Gastroesophageal sphincter (tissue), 4 donors: ENCODE measurements at regions not wholly inside any gene's neighbourhood (a gene's known extent, or its start where the extent isn't known, plus 50 kb on each side); places are given as distances from the start of the nearest gene placed in this dataset.

ENCODE experiments used
- ATAC-seq: fragments of 150-250 bp; one replicate; pipeline ENCODE4 v1.9.1; 2016; ENCODE audit warnings: mild to moderate bottlenecking, moderate library complexity
- H3K27ac ChIP-seq, 4 donors: fragments of 200-600 bp; sonication (generic) in 3 of 4; 1 replicate in 3 of 4; 2 replicates in 1 of 4; pipeline ENCODE4 v1.5.1; 2016 to 2019
- H3K27me3 ChIP-seq: fragments of 200-600 bp; sonication (generic); one replicate; pipeline ENCODE4 v1.5.1; 2019
- H3K36me3 ChIP-seq, 2 donors: fragments of 200-600 bp; sonication (generic); one replicate each; pipeline ENCODE4 v1.5.1; 2019; ENCODE audit warnings: control low read depth in 1 of 2
- H3K4me1 ChIP-seq, 3 donors: fragments of 200-600 bp; sonication (generic); 1 replicate in 2 of 3; 2 replicates in 1 of 3; pipeline ENCODE4 v1.5.1; 2016 to 2019; ENCODE audit warnings: control low read depth in 2 of 3
- H3K4me3 ChIP-seq, 2 donors: fragments of 200-600 bp; sonication (generic); one replicate each; pipeline ENCODE4 v1.5.1; 2019; ENCODE audit warnings: mild to moderate bottlenecking in 1 of 2, moderate library complexity in 1 of 2
- H3K9me3 ChIP-seq, 3 donors: fragments of 200-600 bp; sonication (generic); one replicate each; pipeline ENCODE4 v1.5.1; 2017 to 2019; ENCODE audit warnings: control low read depth in 2 of 3
- CTCF ChIP-seq, 4 experiments: fragments of 200-600 bp in 2 of 4; fragments of 450-650 bp in 2 of 4; sonication (generic) in 1 of 4; IDR thresholded peaks; one replicate each; pipeline ENCODE4 v1.5.1; 2017 to 2019; ENCODE audit warnings: antibody characterized with exemption in 4 of 4, mild to moderate bottlenecking in 2 of 4, moderate library complexity in 2 of 4
- EP300 ChIP-seq: sonication (generic); formaldehyde crosslinking; IDR thresholded peaks from one replicate; pipeline ENCODE4 v1.6.1; 2017; ENCODE audit warnings: antibody characterized with exemption, mild to moderate bottlenecking
- POLR2A ChIP-seq, 2 donors: fragments of 450-650 bp; IDR thresholded peaks; one replicate each; pipeline ENCODE4 v1.6.1; 2017; ENCODE audit warnings: antibody characterized with exemption in 2 of 2, mild to moderate bottlenecking in 2 of 2, moderate library complexity in 1 of 2
- POLR2AphosphoS5 ChIP-seq: sonication (generic); formaldehyde crosslinking; IDR thresholded peaks from one replicate; pipeline ENCODE4 v1.6.1; 2017; ENCODE audit warnings: antibody characterized with exemption
- WGBS, 2 donors: methylation state at CpG; one replicate each; pipeline ENCODE4 v1.1.5; 2018; ENCODE audit warnings: low coverage in 1 of 2; 5-methylcytosine and 5-hydroxymethylcytosine counted together

GRCh38 chr6:9100869-9101580, 665.7 kb upstream of the SLC35B3 start:
- Histone ChIP-seq H3K36me3 (no peaks in the 10 kb centered on the region), H3K9me3 (no peaks in the 10 kb centered on the region), H3K4me1 (no peaks in the 10 kb centered on the region), H3K27me3 (no peaks in the 10 kb centered on the region), H3K27ac (no peak overlapping the region), H3K4me3 (no peak overlapping the region)
- 20 to 29% methylated on average over 1 to 2 of the region's 2 CpGs for WGBS, 2 donors
- TF ChIP-seq CTCF (IDR thresholded peaks at IDR 0.05), result no peak
- no peak for TF ChIP-seq EP300
- TF ChIP-seq POLR2A (IDR thresholded peaks at IDR 0.05), result no peak
- no peak for TF ChIP-seq POLR2AphosphoS5
- no peak for ATAC-seq

- Histone ChIP-seq H3K4me3 (no peak overlapping the region), H3K9me3 (no peaks in the 10 kb centered on the region), H3K36me3 (no peaks in the 10 kb centered on the region), H3K27ac (no peak overlapping the region), H3K27me3 (no peaks in the 10 kb centered on the region), H3K4me1 (no peaks in the 10 kb centered on the region)
- 38 to 39% methylated on average over 2 to 4 of the region's 6 CpGs for WGBS, 2 donors
- TF ChIP-seq CTCF (IDR thresholded peaks at IDR 0.05) (no peak), EP300 (no peak), POLR2A (IDR thresholded peaks at IDR 0.05) (no peak), POLR2AphosphoS5 (no peak)
- ATAC-seq, result no peak
These were observed 660.4 kb upstream of the SLC35B3 start for GRCh38 chr6:9095729-9096128.

- Histone ChIP-seq H3K9me3 (no peaks in the 10 kb centered on the region), H3K4me1 (no peaks in the 10 kb centered on the region), H3K4me3 (no peak overlapping the region), H3K27me3 (no peaks in the 10 kb centered on the region), H3K36me3 (no peaks in the 10 kb centered on the region), H3K27ac (no peak overlapping the region)
- no peak for ATAC-seq
- 89% methylated on average over 6 of the region's 6 CpGs for WGBS, 2 donors
- TF ChIP-seq POLR2A (IDR thresholded peaks at IDR 0.05), result no peak
- no peak for TF ChIP-seq POLR2AphosphoS5
- TF ChIP-seq EP300, result no peak
- no peak for TF ChIP-seq CTCF (IDR thresholded peaks at IDR 0.05)
These were observed 659.8 kb upstream of the SLC35B3 start for GRCh38 chr6:9095137-9095536.

GRCh38 chr6:9089724-9090123, 654.4 kb upstream of the SLC35B3 start:
- Histone ChIP-seq H3K36me3 (no peaks in the 10 kb centered on the region), H3K27ac (no peak overlapping the region), H3K4me3 (no peak overlapping the region), H3K27me3 (no peaks in the 10 kb centered on the region), H3K4me1 (no peaks in the 10 kb centered on the region), H3K9me3 (no peaks in the 10 kb centered on the region)
- TF ChIP-seq POLR2AphosphoS5 (no peak), EP300 (no peak), POLR2A (IDR thresholded peaks at IDR 0.05) (no peak)
- 100% methylated on average over 1 of the region's 1 CpG for WGBS, 2 donors
- no peak for ATAC-seq

GRCh38 chr6:9087470-9087869, 652.1 kb upstream of the SLC35B3 start:
- Histone ChIP-seq H3K9me3 (no peaks in the 10 kb centered on the region), H3K4me1 (no peaks in the 10 kb centered on the region), H3K36me3 (no peaks in the 10 kb centered on the region), H3K4me3 (no peak overlapping the region), H3K27ac (no peak overlapping the region), H3K27me3 (no peaks in the 10 kb centered on the region)
- ATAC-seq, result no peak
- TF ChIP-seq POLR2AphosphoS5 (no peak), EP300 (no peak), POLR2A (IDR thresholded peaks at IDR 0.05) (no peak), CTCF (IDR thresholded peaks at IDR 0.05) (no peak)
- WGBS, 2 donors, result 70 to 88% methylated on average over 2 to 5 of the region's 5 CpGs
